Stimulated activated naive CD4-positive, alpha-beta T cell treated with Interleukin-2 at 50 U/mL for 16 hours (primary cell): ENCODE measurements at regions not wholly inside any gene's neighbourhood (a gene's known extent, or its start where the extent isn't known, plus 50 kb on each side); places are given as distances from the start of the nearest gene placed in this dataset.

Source experiments
- DNase-seq: peaks from one replicate; lab custom pipeline; 2025; lab: John Stamatoyannopoulos, UW

DNA sequence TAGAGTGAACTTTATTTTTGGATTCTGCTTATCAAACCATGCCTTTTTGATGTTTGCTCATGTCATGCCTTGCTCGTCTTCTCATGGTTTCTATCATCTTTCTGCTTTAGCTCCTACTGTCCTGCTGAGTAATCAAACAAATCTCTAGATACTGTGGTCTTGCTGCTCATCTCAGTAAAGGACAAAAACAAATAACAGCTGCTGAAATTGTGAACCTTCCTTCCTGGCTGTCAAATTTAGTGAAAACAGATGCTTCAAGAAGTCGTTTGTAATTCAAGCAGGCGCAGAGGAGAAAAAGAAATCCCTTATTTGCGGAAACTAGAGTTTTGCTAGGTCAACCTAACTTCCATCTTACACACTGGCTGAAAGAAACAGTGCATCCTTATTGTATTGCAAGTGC lies 616.1 kb upstream of the ALCAM start:
- no peak for DNase-seq

GRCh38 chr3:104755791-104756190 lies 610.9 kb upstream of the ALCAM start:
- DNase-seq = no peak

- DNase-seq = no peak
Observed at GRCh38 chr3:104763007-104763406, 603.7 kb upstream of the ALCAM start.

GRCh38 chr3:104764496-104764895 lies 602.2 kb upstream of the ALCAM start:
- DNase-seq = no peak

DNA sequence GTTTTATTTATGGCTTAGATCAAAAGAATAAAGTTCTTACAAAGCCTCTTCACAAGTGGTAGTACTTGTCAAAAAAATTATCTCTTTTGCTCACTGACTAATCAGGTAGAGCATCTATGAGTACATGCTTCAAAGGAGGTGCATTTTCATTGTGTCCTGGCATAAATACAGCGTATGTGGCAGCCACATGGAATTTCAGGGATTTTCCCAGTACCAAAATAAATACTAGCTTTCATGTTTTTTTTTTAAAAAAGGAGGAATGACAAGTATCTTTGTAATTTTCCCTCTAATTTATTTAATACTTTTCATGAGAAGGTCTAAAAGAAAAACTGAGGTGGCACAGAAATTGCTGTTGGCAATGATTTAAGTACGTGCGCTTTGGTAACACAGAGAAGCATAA lies 597.8 kb upstream of the ALCAM start:
- DNase-seq = no peak

DNA sequence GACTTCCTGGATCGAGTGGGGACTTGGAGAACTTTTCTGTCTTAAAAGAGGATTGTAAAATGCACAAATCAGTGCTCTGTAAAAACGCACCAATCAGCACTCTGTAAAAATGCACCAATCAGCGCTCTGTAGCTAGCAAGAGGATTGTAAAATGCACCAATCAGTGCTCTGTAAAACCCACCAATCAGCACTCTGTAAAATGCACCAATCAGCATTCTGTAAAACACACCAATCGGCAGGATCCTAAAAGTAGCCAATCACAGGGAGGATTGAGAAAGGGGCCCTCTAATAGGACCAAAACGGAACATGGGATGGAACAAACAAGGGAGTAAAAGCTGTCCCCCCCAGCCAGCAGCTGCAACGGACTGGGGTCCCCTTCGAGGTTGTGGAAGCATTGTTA lies 587.4 kb upstream of the ALCAM start:
- DNase-seq = no peak

- no peak for DNase-seq
Observed at GRCh38 chr3:104781112-104781511, 585.6 kb upstream of the ALCAM start.

GRCh38 chr3:104785947-104786346 lies 580.8 kb upstream of the ALCAM start:
- DNase-seq = no peak

DNA sequence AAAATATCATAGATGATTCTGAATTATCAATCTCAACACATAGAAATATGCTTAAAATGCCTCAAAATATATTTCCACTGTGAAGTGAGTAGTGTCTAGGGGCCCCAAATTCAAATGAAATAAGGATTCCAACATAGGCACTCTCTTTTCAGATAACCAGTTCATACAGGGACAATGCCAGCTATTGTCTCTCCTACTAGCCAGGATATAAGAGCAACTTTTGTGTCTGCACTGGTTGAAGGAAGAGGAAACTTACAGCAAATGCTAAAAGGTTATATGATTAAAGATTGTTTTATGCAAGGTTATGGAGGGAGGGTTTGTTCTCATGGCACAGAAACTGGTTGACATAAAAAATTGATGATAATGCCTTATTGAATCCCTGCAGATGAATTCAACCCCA lies 579.4 kb upstream of the ALCAM start:
- no peak for DNase-seq

GRCh38 chr3:104788807-104789206 lies 577.9 kb upstream of the ALCAM start:
- no peak for DNase-seq

GRCh38 chr3:104791331-104791730 lies 575.4 kb upstream of the ALCAM start:
- no peak for DNase-seq

DNA sequence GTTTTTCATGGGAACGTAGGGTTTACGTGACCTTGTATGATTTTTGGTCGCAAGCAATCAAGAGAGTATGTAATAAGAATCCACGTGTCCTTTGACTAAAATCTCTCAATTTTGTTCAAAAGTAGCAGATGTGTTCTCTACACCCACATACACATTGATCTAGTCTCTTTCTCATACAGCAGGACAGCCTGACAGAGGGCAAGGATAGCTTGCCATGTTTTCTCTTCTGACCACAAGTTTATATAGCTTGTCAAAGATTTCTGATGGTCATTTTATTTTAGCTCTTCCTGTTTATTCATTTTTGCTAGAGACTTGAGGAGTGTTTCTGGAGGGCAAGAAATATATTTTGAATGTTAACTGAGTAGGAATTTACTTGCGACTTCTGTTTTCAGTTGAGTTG lies 570.2 kb upstream of the ALCAM start:
- DNase-seq = no peak

DNA sequence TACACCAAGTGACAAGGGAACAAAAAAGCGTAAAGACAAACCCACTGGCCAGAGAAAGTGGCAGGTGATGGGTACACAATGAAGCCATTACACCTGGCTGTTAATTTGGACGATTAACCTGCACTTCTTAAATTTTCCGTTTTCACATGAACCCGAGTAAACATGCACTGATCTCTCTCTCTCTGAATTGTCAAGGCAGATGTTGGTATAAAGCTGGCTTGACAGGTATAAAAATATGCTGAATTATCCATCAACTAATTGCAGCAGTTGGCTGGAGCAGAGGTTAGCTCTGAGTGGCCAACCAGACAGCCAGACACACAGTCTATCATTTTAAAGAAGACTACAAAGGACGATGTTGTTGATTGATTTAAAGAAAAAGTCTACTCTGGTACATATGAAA lies 561.7 kb upstream of the ALCAM start:
- no peak for DNase-seq

DNA sequence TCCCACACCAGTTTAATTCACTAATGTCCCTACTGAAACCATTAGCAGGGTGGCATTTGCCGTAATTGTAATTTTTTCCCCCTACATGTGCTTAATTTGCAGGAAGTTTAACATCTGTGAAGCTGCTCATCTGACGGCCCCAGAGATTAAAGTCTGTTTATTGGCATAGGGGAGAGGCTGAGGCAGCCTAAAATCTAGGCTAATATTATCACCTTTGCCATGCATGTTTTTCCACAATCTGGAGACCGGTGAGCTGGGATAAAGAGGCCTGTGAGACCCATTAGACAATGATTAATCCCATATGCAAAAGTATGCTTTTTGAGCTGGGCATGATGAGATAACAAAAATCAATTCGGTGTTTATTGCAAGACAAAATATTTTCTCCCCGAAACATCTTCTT lies 561.2 kb upstream of the ALCAM start:
- no peak for DNase-seq

DNA sequence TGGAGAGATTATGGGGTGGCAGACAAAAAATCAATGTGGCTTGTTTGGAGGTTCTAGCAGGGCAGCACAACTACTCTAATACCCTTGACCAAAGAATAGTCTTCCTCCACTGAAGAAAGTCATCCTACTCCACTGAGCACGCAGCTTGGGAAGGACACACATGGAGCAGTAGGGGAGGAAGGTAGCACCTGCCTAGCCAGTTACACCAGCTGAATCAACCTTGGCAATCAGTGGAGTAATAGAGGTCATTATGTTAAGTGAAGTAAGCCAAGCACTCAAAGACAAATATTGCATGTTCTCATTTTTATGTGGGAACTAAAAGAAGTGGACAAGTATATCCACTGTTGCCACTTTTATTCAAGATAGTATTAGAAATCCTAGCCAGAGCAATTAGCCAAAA lies 555.8 kb upstream of the ALCAM start:
- DNase-seq = no peak

DNA sequence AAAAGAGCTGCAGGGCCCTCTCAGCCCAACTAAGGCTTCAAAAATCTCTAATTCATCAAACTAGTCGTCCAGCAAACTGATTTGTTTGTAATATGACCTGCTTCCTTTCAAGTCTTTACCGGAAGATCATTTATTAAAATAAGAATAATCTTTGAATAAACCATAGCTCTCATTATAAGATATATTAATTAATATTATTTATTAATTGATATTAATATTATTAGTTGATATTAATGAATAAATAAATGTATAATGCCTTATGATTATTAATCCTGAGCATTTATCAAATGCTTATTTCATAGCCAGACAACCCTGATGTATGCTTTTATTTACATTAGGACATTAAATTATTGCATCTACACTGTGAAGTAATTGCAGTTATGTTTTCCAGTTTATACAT lies 550.7 kb upstream of the ALCAM start:
- DNase-seq = no peak

- no peak for DNase-seq
Observed at GRCh38 chr3:104816716-104817115, 550.0 kb upstream of the ALCAM start.

DNA sequence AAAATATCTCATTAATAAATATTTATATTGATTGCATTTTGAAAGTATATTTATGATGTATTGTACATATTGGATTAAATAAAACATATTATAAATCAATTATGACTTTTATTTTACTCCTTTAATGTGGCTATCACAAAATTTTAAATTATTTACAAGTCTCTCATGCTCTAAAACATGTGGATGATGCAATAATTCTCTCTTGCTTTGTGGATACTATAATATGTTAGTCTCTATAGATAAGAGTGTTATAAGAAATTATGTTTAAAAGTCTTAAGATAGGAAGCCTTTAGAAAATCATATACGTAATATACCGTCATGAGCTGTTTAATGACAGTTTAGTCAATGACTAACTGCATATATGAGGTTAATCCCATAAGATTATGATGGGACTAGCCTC lies 547.4 kb upstream of the ALCAM start:
- no peak for DNase-seq

DNA sequence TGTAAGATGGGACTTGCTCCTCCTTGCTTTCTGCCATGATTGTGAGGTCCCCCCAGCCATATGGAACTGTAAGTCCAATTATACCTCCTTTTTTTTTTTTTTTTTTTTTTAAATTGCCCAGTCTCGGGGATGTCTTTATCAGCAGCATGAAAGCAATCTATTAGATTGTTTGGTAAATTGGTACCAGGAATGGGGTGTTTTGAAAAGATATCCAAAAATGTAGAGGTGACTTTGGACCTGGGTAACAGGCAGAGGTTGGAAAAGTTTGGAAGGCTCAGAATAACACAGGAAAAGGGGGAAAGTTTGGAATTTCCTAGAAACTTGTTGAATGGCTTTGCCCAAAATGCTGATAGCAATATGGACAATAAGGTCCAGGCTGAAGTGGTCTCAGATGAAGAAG lies 545.8 kb upstream of the ALCAM start:
- no peak for DNase-seq

GRCh38 chr3:104825116-104825515 lies 541.6 kb upstream of the ALCAM start:
- no peak for DNase-seq

DNA sequence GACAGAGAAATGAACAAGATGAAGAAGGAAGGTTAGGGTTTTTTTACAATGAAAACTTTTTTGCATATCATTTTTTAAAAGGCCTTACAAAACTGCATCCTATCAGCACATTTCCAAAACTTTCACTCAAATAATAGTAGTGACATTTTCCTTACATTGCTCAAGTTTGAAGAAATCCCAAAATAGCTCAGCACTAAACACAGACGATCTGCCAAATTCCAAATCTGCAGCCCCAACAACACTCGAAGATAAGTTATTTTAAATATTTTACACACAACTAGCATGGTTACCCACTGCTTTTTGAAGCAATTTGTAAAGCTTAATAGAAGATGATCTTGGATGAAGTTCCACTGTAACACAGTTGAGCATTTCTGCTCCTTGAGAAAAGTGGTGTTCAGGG lies 535.6 kb upstream of the ALCAM start:
- DNase-seq = no peak

GRCh38 chr3:104832530-104832929 lies 534.2 kb upstream of the ALCAM start:
- DNase-seq = no peak

DNA sequence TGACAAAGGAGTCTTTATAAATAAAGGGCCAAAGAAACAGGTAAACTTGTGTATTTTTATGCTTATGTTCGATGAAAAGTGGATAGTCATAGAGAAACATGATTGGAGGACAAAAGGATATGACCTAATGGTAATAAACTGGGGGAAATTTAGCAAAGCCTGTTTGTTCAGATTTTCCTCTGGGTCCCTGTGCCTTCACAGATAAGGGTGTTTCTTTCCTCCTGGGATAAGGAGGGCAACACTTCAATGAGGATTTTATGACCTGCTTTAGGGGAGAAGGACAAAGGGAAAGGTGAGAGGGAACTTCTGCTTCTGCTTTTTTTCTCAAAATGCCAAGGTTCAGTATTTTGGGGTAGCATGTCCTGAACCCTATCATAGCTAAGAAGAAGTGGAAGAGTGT lies 531.3 kb upstream of the ALCAM start:
- no peak for DNase-seq

- no peak for DNase-seq
Observed at GRCh38 chr3:104846270-104846669, 520.4 kb upstream of the ALCAM start.

- no peak for DNase-seq
Observed at GRCh38 chr3:104849070-104849469, 517.6 kb upstream of the ALCAM start.
